WERI-Rb-1 (cell line): ENCODE measurements at regions not wholly inside any gene's neighbourhood (a gene's known extent, or its start where the extent isn't known, plus 50 kb on each side); places are given as distances from the start of the nearest gene placed in this dataset.

Experiments
- DNase-seq: peaks from one replicate; pipeline ENCODE4 v3.0.0-alpha.2; 2020
- H3K27ac ChIP-seq: fragments of 250-450 bp; sonication (Bioruptor Pico); 2 replicates; pipeline ENCODE4 v1.5.1; 2020; ENCODE audit warnings: mild to moderate bottlenecking, moderate library complexity
- H3K27me3 ChIP-seq: fragments of 250-450 bp; sonication (Bioruptor Pico); 2 replicates; pipeline ENCODE4 v1.5.1; 2021; ENCODE audit warnings: mild to moderate bottlenecking, low read depth, moderate library complexity; ENCODE audit not compliant: insufficient read depth, severe bottlenecking
- H3K36me3 ChIP-seq: fragments of 250-450 bp; sonication (Bioruptor Pico); 2 replicates; pipeline ENCODE4 v1.5.1; 2020; ENCODE audit warnings: mild to moderate bottlenecking, moderate library complexity
- H3K4me3 ChIP-seq: 2 replicates; pipeline ENCODE4 v1.5.1; 2011; ENCODE audit warnings: low read depth, mild to moderate bottlenecking, control low read depth, low read length
- H3K9me3 ChIP-seq: fragments of 250-450 bp; sonication (Bioruptor Pico); 2 replicates; pipeline ENCODE4 v1.5.1; 2021; ENCODE audit warnings: mild to moderate bottlenecking, moderate library complexity; ENCODE audit not compliant: severe bottlenecking
- CTCF ChIP-seq: IDR thresholded peaks from 2 replicates; pipeline ENCODE4 v1.5.1; 2011; ENCODE audit warnings: low read depth, mild to moderate bottlenecking, control low read depth, inconsistent platforms, low read length

GRCh38 chr11:92767416-92767815, 202.0 kb upstream of the MTNR1B start:
- no peak for TF ChIP-seq CTCF
- Histone ChIP-seq H3K4me3 (no peak overlapping the region), H3K9me3 (no peaks in the 10 kb centered on the region), H3K36me3 (no peaks in the 10 kb centered on the region), H3K27me3 (no peaks in the 10 kb centered on the region), H3K27ac (no peak overlapping the region)
- no peak for DNase-seq

- H3K27me3 ChIP-seq: no peaks in the 10 kb centered on the region
- no peaks in the 10 kb centered on the region for H3K36me3 ChIP-seq
- no peak overlapping the region for H3K4me3 ChIP-seq
- H3K27ac ChIP-seq: no peak overlapping the region
- no peaks in the 10 kb centered on the region for H3K9me3 ChIP-seq
- DNase-seq: no peak
- TF ChIP-seq CTCF: no peak
Observed at GRCh38 chr11:92768121-92768840, 201.2 kb upstream of the MTNR1B start.

- TF ChIP-seq CTCF: no peak
- DNase-seq: no peak
- no peaks in the 10 kb centered on the region for H3K9me3 ChIP-seq
- H3K27ac ChIP-seq: no peak overlapping the region
- no peak overlapping the region for H3K4me3 ChIP-seq
- no peaks in the 10 kb centered on the region for H3K27me3 ChIP-seq
- no peaks in the 10 kb centered on the region for H3K36me3 ChIP-seq
Observed at GRCh38 chr11:92769112-92769511, 200.3 kb upstream of the MTNR1B start.

GRCh38 chr11:92770419-92770818, 199.0 kb upstream of the MTNR1B start:
- no peak overlapping the region for H3K4me3 ChIP-seq
- TF ChIP-seq CTCF: no peak
- H3K27ac ChIP-seq: no peak overlapping the region

GRCh38 chr11:92770981-92771380, 198.5 kb upstream of the MTNR1B start:
- no peak for TF ChIP-seq CTCF
- Histone ChIP-seq H3K27ac (no peak overlapping the region), H3K9me3 (no peaks in the 10 kb centered on the region), H3K36me3 (no peaks in the 10 kb centered on the region), H3K4me3 (no peak overlapping the region), H3K27me3 (no peaks in the 10 kb centered on the region)
- no peak for DNase-seq

More at GRCh38 chr11:92770419-92770818, 199.0 kb upstream of the MTNR1B start:
- H3K27me3 ChIP-seq: no peaks in the 10 kb centered on the region
- DNase-seq: no peak
- H3K36me3 ChIP-seq: no peaks in the 10 kb centered on the region
- no peaks in the 10 kb centered on the region for H3K9me3 ChIP-seq

- Histone ChIP-seq H3K27ac (no peak overlapping the region), H3K4me3 (no peak overlapping the region), H3K36me3 (no peaks in the 10 kb centered on the region), H3K9me3 (no peaks in the 10 kb centered on the region), H3K27me3 (no peaks in the 10 kb centered on the region)
- no peak for DNase-seq
- TF ChIP-seq CTCF: no peak
Observed at GRCh38 chr11:92771701-92772100, 197.8 kb upstream of the MTNR1B start.
